ENCODE measurements at regions not wholly inside any gene's neighbourhood (a gene's known extent, or its start where the extent isn't known, plus 50 kb on each side); places are given as distances from the start of the nearest gene placed in this dataset.

GRCh38 chr2:149703281-149703680 is 115.7 kb upstream of the MMADHC start:
- H3K79me2 ChIP-seq (ENCODE audit: insufficient read depth, low read length): no peaks in the 10 kb centered on the region
- H3K36me3 ChIP-seq (ENCODE audit: insufficient read depth, low read length): no peaks in the 10 kb centered on the region
- H2AFZ ChIP-seq (ENCODE audit: low read length): no peak overlapping the region
- H3K9me2 ChIP-seq (ENCODE audit: low read depth, low read length): no peaks in the 10 kb centered on the region
- no peak overlapping the region for H3K4me3 ChIP-seq (ENCODE audit: low read depth, low read length, poor library complexity, severe bottlenecking)
- H3K27ac ChIP-seq (ENCODE audit: low read depth, low read length, poor library complexity, severe bottlenecking): no peak overlapping the region
- H3K9ac ChIP-seq (ENCODE audit: low read length): no peak overlapping the region
- no peak for TF ChIP-seq CTCF (IDR thresholded peaks at IDR 0.05; ENCODE audit: low read length)
- TF ChIP-seq EZH2 (IDR thresholded peaks at IDR 0.05; ENCODE audit: borderline replicate concordance, low read length): no peak
- H4K20me1 ChIP-seq (ENCODE audit: insufficient read depth, low read length): no peaks in the 10 kb centered on the region
- H3K4me2 ChIP-seq (ENCODE audit: low read length): no peak overlapping the region
- H3K9me3 ChIP-seq (ENCODE audit: low read length): no peaks in the 10 kb centered on the region
- no peaks in the 10 kb centered on the region for H3K27me3 ChIP-seq (ENCODE audit: insufficient read depth, low read length)
- no peaks in the 10 kb centered on the region for H3F3A ChIP-seq (ENCODE audit: insufficient read depth, low read length)
- no peaks in the 10 kb centered on the region for H3K4me1 ChIP-seq (ENCODE audit: insufficient read depth, low read length, severe bottlenecking)

GRCh38 chr2:149702571-149702970 is 115.0 kb upstream of the MMADHC start:
- TF ChIP-seq CTCF (IDR thresholded peaks at IDR 0.05; ENCODE audit: low read length) (no peak), EZH2 (IDR thresholded peaks at IDR 0.05; ENCODE audit: borderline replicate concordance, low read length) (no peak)
- H3K79me2 ChIP-seq (ENCODE audit: insufficient read depth, low read length): no peaks in the 10 kb centered on the region

GRCh38 chr2:149701241-149701640 is 113.7 kb upstream of the MMADHC start:
- no peaks in the 10 kb centered on the region for H4K20me1 ChIP-seq (ENCODE audit: insufficient read depth, low read length)
- no peaks in the 10 kb centered on the region for H3F3A ChIP-seq (ENCODE audit: insufficient read depth, low read length)
- H3K4me1 ChIP-seq (ENCODE audit: insufficient read depth, low read length, severe bottlenecking): no peaks in the 10 kb centered on the region
- TF ChIP-seq EZH2 (IDR thresholded peaks at IDR 0.05; ENCODE audit: borderline replicate concordance, low read length): no peak
- no peak for TF ChIP-seq CTCF (IDR thresholded peaks at IDR 0.05; ENCODE audit: low read length)
- H3K27ac ChIP-seq (ENCODE audit: low read depth, low read length, poor library complexity, severe bottlenecking): no peak overlapping the region
- no peaks in the 10 kb centered on the region for H3K27me3 ChIP-seq (ENCODE audit: insufficient read depth, low read length)
- H3K4me2 ChIP-seq (ENCODE audit: low read length): no peak overlapping the region
- H3K79me2 ChIP-seq (ENCODE audit: insufficient read depth, low read length): no peaks in the 10 kb centered on the region
- no peak overlapping the region for H3K4me3 ChIP-seq (ENCODE audit: low read depth, low read length, poor library complexity, severe bottlenecking)
- no peak overlapping the region for H3K9ac ChIP-seq (ENCODE audit: low read length)
- H3K9me3 ChIP-seq (ENCODE audit: low read length): no peaks in the 10 kb centered on the region
- H3K9me2 ChIP-seq (ENCODE audit: low read depth, low read length): no peaks in the 10 kb centered on the region
- no peak overlapping the region for H2AFZ ChIP-seq (ENCODE audit: low read length)
- no peaks in the 10 kb centered on the region for H3K36me3 ChIP-seq (ENCODE audit: insufficient read depth, low read length)

More at GRCh38 chr2:149702571-149702970, 115.0 kb upstream of the MMADHC start:
- Histone ChIP-seq H3K4me1 (ENCODE audit: insufficient read depth, low read length, severe bottlenecking) (no peaks in the 10 kb centered on the region), H3K9me3 (ENCODE audit: low read length) (no peaks in the 10 kb centered on the region), H3K27me3 (ENCODE audit: insufficient read depth, low read length) (no peaks in the 10 kb centered on the region), H3F3A (ENCODE audit: insufficient read depth, low read length) (no peaks in the 10 kb centered on the region), H3K27ac (ENCODE audit: low read depth, low read length, poor library complexity, severe bottlenecking) (no peak overlapping the region), H3K36me3 (ENCODE audit: insufficient read depth, low read length) (no peaks in the 10 kb centered on the region), H4K20me1 (ENCODE audit: insufficient read depth, low read length) (no peaks in the 10 kb centered on the region), H3K4me2 (ENCODE audit: low read length) (no peak overlapping the region), H3K9ac (ENCODE audit: low read length) (no peak overlapping the region), H2AFZ (ENCODE audit: low read length) (no peak overlapping the region), H3K4me3 (ENCODE audit: low read depth, low read length, poor library complexity, severe bottlenecking) (no peak overlapping the region), H3K9me2 (ENCODE audit: low read depth, low read length) (no peaks in the 10 kb centered on the region)
